ENCODE measurements at regions not wholly inside any gene's neighbourhood (a gene's known extent, or its start where the extent isn't known, plus 50 kb on each side); places are given as distances from the start of the nearest gene placed in this dataset.
A peak's percentile ranks its signal among the peaks of the same experiment; 100 is the strongest.
"Not testable (repeated sequence)": the region's sequence is repeated elsewhere in the genome, so short reads cannot be mapped to it uniquely, and the experiment has no call there.

DNA sequence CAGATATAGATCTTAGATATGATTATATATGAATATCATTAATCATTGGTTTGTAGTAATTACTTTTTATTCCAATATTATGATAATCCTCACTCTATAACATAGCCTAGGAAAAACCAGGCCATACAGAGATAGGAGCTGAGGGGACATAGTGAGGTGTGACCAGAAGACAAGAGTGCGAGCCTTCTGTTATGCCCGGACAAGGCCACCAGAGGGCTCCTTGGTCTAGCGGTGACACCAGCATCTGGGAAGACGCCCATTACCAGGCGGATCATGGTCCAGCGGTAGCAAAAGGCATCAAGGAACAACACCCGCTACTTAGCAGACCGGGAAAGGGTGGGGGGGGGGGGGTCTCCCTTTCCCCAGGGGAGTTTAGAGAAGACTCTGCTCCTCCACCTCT is 96.4 kb upstream of the WSB1 start:
- TF ChIP-seq, protein P1, sequence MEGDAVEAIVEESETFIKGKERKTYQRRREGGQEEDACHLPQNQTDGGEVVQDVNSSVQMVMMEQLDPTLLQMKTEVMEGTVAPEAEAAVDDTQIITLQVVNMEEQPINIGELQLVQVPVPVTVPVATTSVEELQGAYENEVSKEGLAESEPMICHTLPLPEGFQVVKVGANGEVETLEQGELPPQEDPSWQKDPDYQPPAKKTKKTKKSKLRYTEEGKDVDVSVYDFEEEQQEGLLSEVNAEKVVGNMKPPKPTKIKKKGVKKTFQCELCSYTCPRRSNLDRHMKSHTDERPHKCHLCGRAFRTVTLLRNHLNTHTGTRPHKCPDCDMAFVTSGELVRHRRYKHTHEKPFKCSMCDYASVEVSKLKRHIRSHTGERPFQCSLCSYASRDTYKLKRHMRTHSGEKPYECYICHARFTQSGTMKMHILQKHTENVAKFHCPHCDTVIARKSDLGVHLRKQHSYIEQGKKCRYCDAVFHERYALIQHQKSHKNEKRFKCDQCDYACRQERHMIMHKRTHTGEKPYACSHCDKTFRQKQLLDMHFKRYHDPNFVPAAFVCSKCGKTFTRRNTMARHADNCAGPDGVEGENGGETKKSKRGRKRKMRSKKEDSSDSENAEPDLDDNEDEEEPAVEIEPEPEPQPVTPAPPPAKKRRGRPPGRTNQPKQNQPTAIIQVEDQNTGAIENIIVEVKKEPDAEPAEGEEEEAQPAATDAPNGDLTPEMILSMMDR (IDR thresholded peaks at IDR 0.05; ENCODE audit: borderline replicate concordance, extremely low read depth, low read length, poor library complexity, severe bottlenecking), result peak; percentile 7
- TF ChIP-seq EZH2 (IDR thresholded peaks at IDR 0.05; ENCODE audit: borderline replicate concordance, low read depth, low read length, severe bottlenecking), result not testable (repeated sequence)

Measured in DND-41 (cell line).